ENCODE measurements at regions not wholly inside any gene's neighbourhood (a gene's known extent, or its start where the extent isn't known, plus 50 kb on each side); places are given as distances from the start of the nearest gene placed in this dataset.

DNA sequence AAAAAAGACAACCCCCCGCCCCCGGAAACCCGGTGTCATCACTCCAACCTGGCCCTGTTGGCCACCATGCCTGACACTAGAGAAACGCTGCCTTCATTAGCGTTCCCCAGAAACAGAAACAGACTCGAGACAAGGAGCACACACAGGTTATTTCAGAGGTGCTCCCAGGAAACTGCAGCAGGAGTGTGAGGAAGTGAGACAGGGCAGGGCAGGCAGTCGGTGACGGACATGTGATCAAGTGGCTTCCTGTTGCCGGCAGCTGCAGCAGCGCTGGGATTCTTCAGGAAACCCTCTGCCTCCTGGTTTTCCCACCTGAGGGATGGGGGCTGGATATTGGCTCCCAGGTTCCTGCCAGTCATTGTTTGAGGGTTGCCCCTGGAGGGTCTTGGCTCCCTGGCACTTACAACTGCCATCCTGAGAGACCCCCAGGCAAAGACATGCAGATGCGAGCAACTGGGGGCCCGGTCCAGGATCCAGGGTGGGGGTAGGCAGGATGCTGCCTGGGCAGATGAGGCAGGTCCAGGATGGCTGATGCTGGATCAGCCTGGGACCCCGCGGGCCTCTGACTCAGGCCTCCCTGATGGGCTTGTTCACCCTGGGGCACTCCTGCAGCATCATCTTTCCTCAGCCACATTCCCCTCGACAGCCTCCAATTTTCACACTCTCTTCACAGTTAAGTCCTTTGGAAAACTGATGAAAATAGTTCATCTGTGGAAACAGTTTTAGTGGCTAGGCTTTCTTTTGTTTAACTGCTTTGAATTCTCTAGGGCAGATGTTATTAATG lies 150.7 kb upstream of the SYNDIG1 start:
- no peak for DNase-seq
- intact Hi-C loops (cut with DNase I): no loop called here
- TF ChIP-seq CTCF (IDR thresholded peaks at IDR 0.05): no peak
- WGBS, 2 donors: 57 to 63% methylated on average over 15 of the region's 15 CpGs
- H3K36me3 ChIP-seq: no peaks in the 10 kb centered on the region
- peaks cover 0 to 11% (median 0%) of the 10 kb centered on the region in 7 donors for H3K27me3 ChIP-seq
- H3K9me3 ChIP-seq: no peaks in the 10 kb centered on the region
- no peak overlapping the region for H3K27ac ChIP-seq
- no peaks in the 10 kb centered on the region for H3K4me1 ChIP-seq
- no peak overlapping the region for H3K4me3 ChIP-seq
- ATAC-seq: no peak

DNA sequence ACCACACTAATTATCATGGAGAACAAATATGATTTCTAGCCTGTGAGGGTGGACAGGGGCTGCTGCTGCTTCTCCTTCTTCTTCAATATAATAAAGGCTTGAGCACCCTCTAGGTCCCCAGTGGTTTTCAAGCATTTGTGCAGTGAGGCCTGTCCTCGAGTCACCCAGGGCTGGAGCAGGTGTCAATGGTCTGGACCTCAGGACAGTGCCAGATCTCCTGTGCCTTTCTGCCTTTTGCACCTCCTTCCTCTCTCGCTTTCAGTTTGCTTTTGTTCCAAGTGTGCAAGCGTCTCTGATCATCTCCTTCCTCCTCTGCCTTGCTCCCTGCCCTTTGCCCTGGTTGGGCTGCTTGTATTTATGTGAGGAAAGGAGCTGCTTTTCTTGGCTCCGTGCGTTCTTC lies 152.2 kb upstream of the SYNDIG1 start:
- intact Hi-C loops (cut with DNase I): no loop called here
- WGBS, 2 donors: 67 to 68% methylated on average over 5 of the region's 5 CpGs

GRCh38 chr20:24316731-24317130 lies 152.7 kb upstream of the SYNDIG1 start:
- DNase-seq (no peak), ATAC-seq (no peak)
- Histone ChIP-seq H3K27me3 (peaks cover 0 to 11% (median 3%) of the 10 kb centered on the region in 7 donors), H3K36me3 (no peaks in the 10 kb centered on the region), H3K4me1 (no peaks in the 10 kb centered on the region), H3K27ac (no peak overlapping the region), H3K4me3 (no peak overlapping the region), H3K9me3 (no peaks in the 10 kb centered on the region)
- 66 to 74% methylated on average over 2 of the region's 2 CpGs for WGBS, 2 donors
- intact Hi-C loops (cut with DNase I): no loop called here
- no peak for TF ChIP-seq CTCF (IDR thresholded peaks at IDR 0.05)

More for the DNA sequence above, 152.2 kb upstream of the SYNDIG1 start:
- no peak for TF ChIP-seq CTCF (IDR thresholded peaks at IDR 0.05)
- Histone ChIP-seq H3K9me3 (no peaks in the 10 kb centered on the region), H3K36me3 (no peaks in the 10 kb centered on the region), H3K4me3 (no peak overlapping the region), H3K27ac (no peak overlapping the region), H3K27me3 (peaks cover 0 to 11% (median 0%) of the 10 kb centered on the region in 7 donors), H3K4me1 (no peaks in the 10 kb centered on the region)
- DNase-seq (no peak), ATAC-seq (no peak)

DNA sequence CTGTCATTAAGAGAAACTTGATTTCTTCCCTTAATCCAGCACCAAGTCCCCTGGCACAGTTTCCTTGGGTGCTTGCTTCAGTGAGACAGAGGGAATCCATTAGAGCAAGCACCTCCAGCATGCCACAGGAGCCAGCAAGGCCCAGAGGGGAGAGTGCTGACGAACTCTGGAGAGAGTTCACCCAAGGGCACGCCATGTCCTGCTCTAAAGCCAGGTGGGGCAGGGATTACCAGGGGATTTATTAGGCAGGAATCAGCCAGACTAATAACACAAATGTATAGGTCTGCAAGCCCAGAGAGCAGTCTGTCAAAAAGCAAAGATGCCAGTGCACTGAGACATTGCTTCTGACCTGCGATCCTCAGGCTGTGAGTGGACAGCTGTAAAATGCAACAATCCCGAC lies 155.4 kb upstream of the SYNDIG1 start:
- H3K27ac ChIP-seq: no peak overlapping the region
- H3K4me3 ChIP-seq: no peak overlapping the region
- intact Hi-C loops (cut with DNase I): no loop called here
- ATAC-seq: no peak
- peaks cover 0 to 15% (median 6%) of the 10 kb centered on the region in 7 donors for H3K27me3 ChIP-seq
- no peaks in the 10 kb centered on the region for H3K36me3 ChIP-seq
- no peak for DNase-seq
- no peaks in the 10 kb centered on the region for H3K9me3 ChIP-seq
- H3K4me1 ChIP-seq: no peaks in the 10 kb centered on the region
- no peak for TF ChIP-seq CTCF (IDR thresholded peaks at IDR 0.05)
- 78 to 81% methylated on average over 4 of the region's 4 CpGs for WGBS, 2 donors

All from heart right ventricle (tissue), 16 donors.